Heart left ventricle (tissue), 16 donors: ENCODE measurements at regions not wholly inside any gene's neighbourhood (a gene's known extent, or its start where the extent isn't known, plus 50 kb on each side); places are given as distances from the start of the nearest gene placed in this dataset.

ENCODE experiments used
- ATAC-seq, 4 donors: fragments of 200-7000 bp; cut with Tn5 transposase; one replicate each; pipeline ENCODE4 v1.9.1; 2020 to 2022; ENCODE audit warnings: moderate library complexity in 4 of 4, mild to moderate bottlenecking in 3 of 4, moderate number of reproducible peaks in 1 of 4
- DNase-seq, 5 donors: peaks; one replicate each; pipeline ENCODE4 v3.0.0-alpha.2; 2020
- H3K27ac ChIP-seq, 12 donors: fragments of 200-600 bp; sonication (generic) in 4 of 12; one replicate each; pipeline versions ENCODE4 v1.5.0 to v1.8.0; 2016 to 2022; ENCODE audit warnings: mild to moderate bottlenecking in 2 of 12
- H3K27me3 ChIP-seq, 9 donors: fragments of 200-600 bp; sonication (generic) in 2 of 9; one replicate each; pipeline versions ENCODE4 v1.5.1 to v1.8.0; 2016 to 2022; ENCODE audit warnings: mild to moderate bottlenecking in 3 of 9
- H3K36me3 ChIP-seq, 9 donors: fragments of 200-600 bp; sonication (generic) in 2 of 9; one replicate each; pipeline versions ENCODE4 v1.5.0 to v1.8.0; 2018 to 2022; ENCODE audit warnings: mild to moderate bottlenecking in 2 of 9
- H3K4me1 ChIP-seq, 12 donors: fragments of 200-600 bp; sonication (generic) in 4 of 12; one replicate each; pipeline versions ENCODE4 v1.5.0 to v1.8.0; 2016 to 2022; ENCODE audit warnings: mild to moderate bottlenecking in 3 of 12
- H3K4me3 ChIP-seq, 12 donors: fragments of 200-600 bp; sonication (generic) in 4 of 12; one replicate each; pipeline versions ENCODE4 v1.5.0 to v1.8.0; 2017 to 2022; ENCODE audit warnings: mild to moderate bottlenecking in 9 of 12, moderate library complexity in 4 of 12
- H3K9me3 ChIP-seq, 12 donors: fragments of 200-600 bp; sonication (generic) in 4 of 12; one replicate each; pipeline versions ENCODE4 v1.5.0 to v1.8.0; 2016 to 2022; ENCODE audit warnings: mild to moderate bottlenecking in 1 of 12
- POLR2A ChIP-seq, 2 donors: fragments of 450-650 bp; IDR thresholded peaks; one replicate each; pipeline ENCODE4 v1.6.1; 2017; ENCODE audit warnings: antibody characterized with exemption in 2 of 2, mild to moderate bottlenecking in 2 of 2, moderate library complexity in 2 of 2
- WGBS, 4 donors: extraction: QIAGEN DNeasy Blood & Tissue Kit in 2 of 4; methylation state at CpG; one replicate each; pipeline versions ENCODE4 v1.1.5 to v1.1.7; 2013 to 2018; 5-methylcytosine and 5-hydroxymethylcytosine counted together
- intact Hi-C, 10 donors: fragments of 100-400 bp; cut with DNase I; formaldehyde crosslinking; loops; one replicate each; pipeline versions ENCODE4 v1.11.1 to v1.14.2; 2022
- TF ChIP-seq, protein P1 (sequence below), 12 donors: fragments of 200-600 bp; sonication (generic) in 4 of 12; IDR thresholded peaks; one replicate each; pipeline versions ENCODE4 v1.5.0 to v1.8.0; 2018 to 2022; ENCODE audit warnings: antibody characterized with exemption in 12 of 12, mild to moderate bottlenecking in 5 of 12
- donor health status: ischemic (EF 13 %, LVEDD 7.1; RV severe dilation, severe dysfunction).
- donor health status: healthy with polysubstance abuse.
- donor health status: DM: no; HTN: yes; CAD: no.
- donor health status: DM: no; HTN: no; CAD: no.
- donor health status: ischemic (EF 25% LVEDD 6.9; RV normal size, moderate dysfunction).
- donor health status: ischemic (EF 25% LVEDD 5.7; RV mildly dilated, moderate dysfunction).
- donor health status: healthy.
- donor health status: DM: yes; HTN: yes; CAD: no.
- donor health status: ischemic (EF 35%, LVEDD 5.7; RV mildly dilated, moderate dysfunction).
- donor health status: nonischemic (EF 11% LVEDD 7.7; RV severe dilation, severe dysfunction).
- donor health status: DM: yes; HTN: yes; CAD: no.
- donor health status: PGD.
- donor health status: ischemic (EF 29% LVEDD 5.4; RV normal size, mild dysfunction).
- donor health status: nonischemic (EF 23%, LVEDD 6.1; RV moderate dilation, normal function).

DNA sequence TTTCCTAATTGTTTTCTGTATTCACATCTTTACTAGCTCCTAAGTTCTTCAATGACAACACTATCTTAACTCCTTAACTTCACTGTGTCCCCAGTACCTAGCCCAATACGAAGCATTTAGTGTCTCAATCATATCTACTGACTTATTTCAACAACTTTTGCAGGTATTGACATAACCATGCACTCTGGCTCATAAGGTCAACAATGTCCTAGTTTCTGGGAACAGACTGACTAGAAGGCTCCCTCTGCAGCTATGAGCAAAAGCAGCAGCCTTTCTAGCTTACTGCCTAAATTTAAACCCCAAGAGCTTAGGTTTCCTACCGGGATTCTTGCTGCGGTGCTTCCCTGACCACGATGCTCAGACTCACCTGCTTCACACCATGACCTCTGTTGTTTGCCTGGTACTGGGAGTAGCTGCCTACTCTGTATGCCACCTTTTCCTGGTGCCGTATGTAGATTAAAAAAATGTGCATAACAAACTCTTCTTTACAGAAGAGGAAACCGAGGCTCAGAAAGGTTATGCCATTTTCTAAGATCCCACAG lies 767.7 kb downstream of the TUSC7 start:
- intact Hi-C loops: no loop called here
- H3K4me1 ChIP-seq: no peaks in the 10 kb centered on the region
- 51 to 78% (median 76%) methylated on average over 6 of the region's 6 CpGs for WGBS, 4 donors

DNA sequence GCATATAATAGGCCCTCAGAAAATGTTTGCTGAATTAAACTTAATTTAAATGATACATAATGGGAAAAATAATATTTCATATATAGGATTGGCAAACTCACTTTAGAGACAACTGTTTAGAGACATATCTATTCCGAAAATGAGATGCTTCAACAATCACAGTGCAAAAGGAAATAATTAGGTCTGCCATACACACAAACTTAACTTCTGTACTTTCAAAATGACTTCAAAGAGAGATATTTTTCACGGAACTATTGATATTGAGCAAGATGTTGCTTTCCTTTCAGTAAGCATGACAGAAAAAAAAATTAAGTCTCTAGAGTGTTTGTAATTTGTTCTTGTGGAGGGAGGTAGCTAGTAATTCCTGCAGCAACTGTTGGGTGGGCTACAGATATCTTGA lies 769.5 kb downstream of the TUSC7 start:
- no peak overlapping the region for H3K4me3 ChIP-seq
- 76 to 85% (median 80%) methylated on average over 2 of the region's 2 CpGs for WGBS, 4 donors
- no peaks in the 10 kb centered on the region for H3K4me1 ChIP-seq
- peaks cover 0 to 8% (median 0%) of the 10 kb centered on the region in 9 donors for H3K27me3 ChIP-seq
- H3K9me3 ChIP-seq: no peaks in the 10 kb centered on the region
- no peak overlapping the region for H3K27ac ChIP-seq
- TF ChIP-seq POLR2A (IDR thresholded peaks at IDR 0.05): no peak
- TF ChIP-seq, protein P1, sequence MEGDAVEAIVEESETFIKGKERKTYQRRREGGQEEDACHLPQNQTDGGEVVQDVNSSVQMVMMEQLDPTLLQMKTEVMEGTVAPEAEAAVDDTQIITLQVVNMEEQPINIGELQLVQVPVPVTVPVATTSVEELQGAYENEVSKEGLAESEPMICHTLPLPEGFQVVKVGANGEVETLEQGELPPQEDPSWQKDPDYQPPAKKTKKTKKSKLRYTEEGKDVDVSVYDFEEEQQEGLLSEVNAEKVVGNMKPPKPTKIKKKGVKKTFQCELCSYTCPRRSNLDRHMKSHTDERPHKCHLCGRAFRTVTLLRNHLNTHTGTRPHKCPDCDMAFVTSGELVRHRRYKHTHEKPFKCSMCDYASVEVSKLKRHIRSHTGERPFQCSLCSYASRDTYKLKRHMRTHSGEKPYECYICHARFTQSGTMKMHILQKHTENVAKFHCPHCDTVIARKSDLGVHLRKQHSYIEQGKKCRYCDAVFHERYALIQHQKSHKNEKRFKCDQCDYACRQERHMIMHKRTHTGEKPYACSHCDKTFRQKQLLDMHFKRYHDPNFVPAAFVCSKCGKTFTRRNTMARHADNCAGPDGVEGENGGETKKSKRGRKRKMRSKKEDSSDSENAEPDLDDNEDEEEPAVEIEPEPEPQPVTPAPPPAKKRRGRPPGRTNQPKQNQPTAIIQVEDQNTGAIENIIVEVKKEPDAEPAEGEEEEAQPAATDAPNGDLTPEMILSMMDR (IDR thresholded peaks at IDR 0.05): no peak
- intact Hi-C loops: no loop called here
- ATAC-seq (no peak), DNase-seq (no peak)
- no peaks in the 10 kb centered on the region for H3K36me3 ChIP-seq

More for the DNA sequence above, 767.7 kb downstream of the TUSC7 start:
- H3K36me3 ChIP-seq: no peaks in the 10 kb centered on the region
- no peaks in the 10 kb centered on the region for H3K9me3 ChIP-seq
- no peak overlapping the region for H3K4me3 ChIP-seq
- no peak for DNase-seq
- H3K27ac ChIP-seq: no peak overlapping the region
- no peak for ATAC-seq
- TF ChIP-seq, protein P1 (IDR thresholded peaks at IDR 0.05): no peak
- TF ChIP-seq POLR2A (IDR thresholded peaks at IDR 0.05): no peak
- H3K27me3 ChIP-seq: peaks cover 0 to 9% (median 0%) of the 10 kb centered on the region in 9 donors

DNA sequence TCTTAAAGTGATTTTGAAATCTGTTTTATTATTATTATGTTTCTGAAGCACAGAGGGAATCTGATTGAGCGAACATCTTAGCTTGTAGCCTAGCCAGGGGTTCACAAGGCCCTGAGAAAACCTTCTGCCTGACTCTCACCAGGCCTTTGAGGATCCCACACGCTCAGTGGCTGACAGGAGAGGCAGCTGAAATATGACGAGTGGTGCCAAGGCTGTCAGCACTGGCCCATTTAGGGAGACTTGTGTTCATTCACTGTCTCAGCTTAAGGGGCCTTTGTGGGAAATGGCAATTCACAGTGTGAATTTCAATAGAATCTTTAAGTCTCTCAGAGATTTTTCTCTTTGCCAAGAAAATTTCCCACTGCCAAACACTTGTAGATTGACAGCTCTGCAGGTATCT lies 770.9 kb downstream of the TUSC7 start:
- TF ChIP-seq POLR2A (IDR thresholded peaks at IDR 0.05): no peak
- TF ChIP-seq, protein P1 (IDR thresholded peaks at IDR 0.05): no peak
- intact Hi-C loops: no loop called here
- Histone ChIP-seq H3K9me3 (no peaks in the 10 kb centered on the region), H3K4me3 (no peak overlapping the region), H3K36me3 (no peaks in the 10 kb centered on the region), H3K27ac (no peak overlapping the region), H3K4me1 (no peaks in the 10 kb centered on the region), H3K27me3 (no peaks in the 10 kb centered on the region)
- ATAC-seq: no peak
- no peak for DNase-seq
- 51 to 68% (median 57%) methylated on average over 3 of the region's 3 CpGs for WGBS, 4 donors

DNA sequence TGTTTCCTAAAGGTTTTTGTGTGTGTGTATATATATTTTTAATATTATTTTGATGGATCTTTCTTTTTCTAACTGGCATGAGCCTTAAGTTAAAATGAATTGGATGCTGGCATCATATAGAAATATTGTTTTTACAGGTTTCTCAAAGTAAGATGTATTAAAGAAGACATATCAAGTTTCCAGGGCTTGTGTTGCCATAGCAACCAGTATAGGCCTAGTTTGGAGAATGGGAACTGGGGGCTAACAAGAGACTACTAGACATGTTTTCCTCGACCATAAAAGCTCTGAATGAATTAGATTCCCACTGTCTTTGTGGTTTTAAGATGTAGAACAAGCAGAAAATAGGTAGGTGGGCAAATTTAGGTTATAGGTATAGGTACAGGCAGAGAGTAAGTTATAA lies 771.4 kb downstream of the TUSC7 start:
- no peak overlapping the region for H3K27ac ChIP-seq
- H3K4me1 ChIP-seq: no peaks in the 10 kb centered on the region
- WGBS, 4 donors: 33 to 67% (median 65%) methylated on average over 1 of the region's 1 CpG
- H3K4me3 ChIP-seq: no peak overlapping the region
- H3K9me3 ChIP-seq: no peaks in the 10 kb centered on the region
- H3K27me3 ChIP-seq: no peaks in the 10 kb centered on the region
- no peak for ATAC-seq
- intact Hi-C loops: no loop called here
- H3K36me3 ChIP-seq: no peaks in the 10 kb centered on the region
- TF ChIP-seq, protein P1 (IDR thresholded peaks at IDR 0.05): no peak
- TF ChIP-seq POLR2A (IDR thresholded peaks at IDR 0.05): no peak
- DNase-seq: no peak
